ENCODE measurements at regions not wholly inside any gene's neighbourhood (a gene's known extent, or its start where the extent isn't known, plus 50 kb on each side); places are given as distances from the start of the nearest gene placed in this dataset.

GRCh38 chr21:28522014-28522799 is 470.5 kb downstream of the LTN1 start:
- Mint-ChIP-seq H3K27ac (no peak overlapping the region), H3K27me3 (ENCODE audit: insufficient read depth, low read depth) (no peaks in the 10 kb centered on the region), H3K4me3 (no peak overlapping the region), H3K9me3 (no peaks in the 10 kb centered on the region), H3K4me1 (peaks cover 2% of the 10 kb centered on the region), H3K36me3 (no peaks in the 10 kb centered on the region)
- H3K27me3 ChIP-seq, result no peaks in the 10 kb centered on the region
- no peaks in the 10 kb centered on the region for H3K9me3 ChIP-seq (ENCODE audit: low read depth)
- no peak overlapping the region for H3K9ac ChIP-seq
- DNase-seq (ENCODE audit: low spot score), result peak; percentile 33
- TF ChIP-seq CTCF (IDR thresholded peaks at IDR 0.05), result peak; percentile 44
- no peak for TF ChIP-seq EZH2 (IDR thresholded peaks at IDR 0.05)
- TF ChIP-seq EZH2phosphoT487 (IDR thresholded peaks at IDR 0.05), result no peak
- H2AFZ ChIP-seq (replicated peaks), result no peak overlapping the region
- no peak overlapping the region for H3K27ac ChIP-seq
- no peak overlapping the region for H3K4me3 ChIP-seq
- H3K36me3 ChIP-seq, result no peaks in the 10 kb centered on the region
- H3K4me1 ChIP-seq, result no peaks in the 10 kb centered on the region
- H3K79me2 ChIP-seq (ENCODE audit: low read depth), result no peaks in the 10 kb centered on the region
- H3F3A ChIP-seq (ENCODE audit: low read depth), result no peaks in the 10 kb centered on the region
- H4K20me1 ChIP-seq (ENCODE audit: low read depth), result no peaks in the 10 kb centered on the region
- no peak overlapping the region for H3K4me2 ChIP-seq

- no peak overlapping the region for H3K4me2 ChIP-seq
- no peak for DNase-seq (ENCODE audit: low spot score)
- TF ChIP-seq EZH2phosphoT487 (IDR thresholded peaks at IDR 0.05) (no peak), EZH2 (IDR thresholded peaks at IDR 0.05) (no peak), CTCF (IDR thresholded peaks at IDR 0.05) (no peak)
- H3F3A ChIP-seq (ENCODE audit: low read depth), result no peaks in the 10 kb centered on the region
- no peaks in the 10 kb centered on the region for H3K9me3 ChIP-seq (ENCODE audit: low read depth)
- H3K27me3 ChIP-seq, result no peaks in the 10 kb centered on the region
- H3K4me1 Mint-ChIP-seq, result peaks cover 3% of the 10 kb centered on the region
- H3K36me3 ChIP-seq, result no peaks in the 10 kb centered on the region
- no peaks in the 10 kb centered on the region for H3K36me3 Mint-ChIP-seq
- H3K9ac ChIP-seq, result no peak overlapping the region
- no peak overlapping the region for H3K27ac ChIP-seq
- H4K20me1 ChIP-seq (ENCODE audit: low read depth), result no peaks in the 10 kb centered on the region
- no peak overlapping the region for H3K4me3 ChIP-seq
- H3K9me3 Mint-ChIP-seq, result no peaks in the 10 kb centered on the region
- H2AFZ ChIP-seq (replicated peaks), result peak overlapping the region; percentile 36
- no peak overlapping the region for H3K27ac Mint-ChIP-seq
- no peaks in the 10 kb centered on the region for H3K4me1 ChIP-seq
- no peak overlapping the region for H3K4me3 Mint-ChIP-seq
- H3K27me3 Mint-ChIP-seq (ENCODE audit: insufficient read depth, low read depth), result no peaks in the 10 kb centered on the region
- H3K79me2 ChIP-seq (ENCODE audit: low read depth), result no peaks in the 10 kb centered on the region
Measured at GRCh38 chr21:28518630-28519029, 474.0 kb downstream of the LTN1 start.

- Mint-ChIP-seq H3K4me1 (peaks cover 3% of the 10 kb centered on the region), H3K36me3 (no peaks in the 10 kb centered on the region), H3K4me3 (no peak overlapping the region), H3K9me3 (no peaks in the 10 kb centered on the region), H3K27me3 (ENCODE audit: insufficient read depth, low read depth) (no peaks in the 10 kb centered on the region), H3K27ac (no peak overlapping the region)
- no peaks in the 10 kb centered on the region for H3K79me2 ChIP-seq (ENCODE audit: low read depth)
- no peak overlapping the region for H3K4me2 ChIP-seq
- no peaks in the 10 kb centered on the region for H3K4me1 ChIP-seq
- peak; percentile 90 for DNase-seq (ENCODE audit: low spot score)
- TF ChIP-seq CTCF (IDR thresholded peaks at IDR 0.05), result peak; percentile 80
- TF ChIP-seq EZH2phosphoT487 (IDR thresholded peaks at IDR 0.05), result no peak
- H3K9me3 ChIP-seq (ENCODE audit: low read depth), result no peaks in the 10 kb centered on the region
- no peaks in the 10 kb centered on the region for H4K20me1 ChIP-seq (ENCODE audit: low read depth)
- H3K36me3 ChIP-seq, result no peaks in the 10 kb centered on the region
- H2AFZ ChIP-seq (replicated peaks), result peak overlapping the region; percentile 86
- no peak overlapping the region for H3K4me3 ChIP-seq
- H3K9ac ChIP-seq, result no peak overlapping the region
- H3F3A ChIP-seq (ENCODE audit: low read depth), result no peaks in the 10 kb centered on the region
- H3K27me3 ChIP-seq, result no peaks in the 10 kb centered on the region
- no peak overlapping the region for H3K27ac ChIP-seq
Measured at GRCh38 chr21:28516991-28517592, 475.6 kb downstream of the LTN1 start.
